AG10803 (cell line): ENCODE measurements at regions not wholly inside any gene's neighbourhood (a gene's known extent, or its start where the extent isn't known, plus 50 kb on each side); places are given as distances from the start of the nearest gene placed in this dataset.

ENCODE experiments used
- DNase-seq: peaks from one replicate; pipeline ENCODE4 v3.0.0; 2010; ENCODE audit warnings: low read depth
- H3K4me3 ChIP-seq: 2 replicates; pipeline ENCODE4 v1.5.1; 2011; ENCODE audit warnings: mild to moderate bottlenecking, low read length, control low read depth
- CTCF ChIP-seq: conservative IDR thresholded peaks from 2 replicates; pipeline ENCODE4 v1.5.1; 2011; ENCODE audit warnings: mild to moderate bottlenecking, low read length, control low read depth, inconsistent platforms

- no peak for DNase-seq
- H3K4me3 ChIP-seq, result no peak overlapping the region
- TF ChIP-seq CTCF, result no peak
These were observed 297.3 kb downstream of the INSC start for GRCh38 chr11:15412054-15412453.

- TF ChIP-seq CTCF, result no peak
- no peak for DNase-seq
- no peak overlapping the region for H3K4me3 ChIP-seq
These were observed 304.2 kb downstream of the INSC start for GRCh38 chr11:15418921-15419320.

GRCh38 chr11:15419696-15420095, 305.0 kb downstream of the INSC start:
- DNase-seq, result no peak
- no peak for TF ChIP-seq CTCF
- H3K4me3 ChIP-seq, result no peak overlapping the region

- TF ChIP-seq CTCF, result no peak
- no peak overlapping the region for H3K4me3 ChIP-seq
- no peak for DNase-seq
These were observed 315.7 kb downstream of the INSC start for GRCh38 chr11:15430381-15430780.

- DNase-seq, result no peak
- no peak for TF ChIP-seq CTCF
- no peak overlapping the region for H3K4me3 ChIP-seq
These were observed 319.8 kb downstream of the INSC start for GRCh38 chr11:15434529-15434928.

GRCh38 chr11:15446315-15446714, 331.6 kb downstream of the INSC start:
- no peak for TF ChIP-seq CTCF
- DNase-seq, result no peak
- H3K4me3 ChIP-seq, result no peak overlapping the region

DNA sequence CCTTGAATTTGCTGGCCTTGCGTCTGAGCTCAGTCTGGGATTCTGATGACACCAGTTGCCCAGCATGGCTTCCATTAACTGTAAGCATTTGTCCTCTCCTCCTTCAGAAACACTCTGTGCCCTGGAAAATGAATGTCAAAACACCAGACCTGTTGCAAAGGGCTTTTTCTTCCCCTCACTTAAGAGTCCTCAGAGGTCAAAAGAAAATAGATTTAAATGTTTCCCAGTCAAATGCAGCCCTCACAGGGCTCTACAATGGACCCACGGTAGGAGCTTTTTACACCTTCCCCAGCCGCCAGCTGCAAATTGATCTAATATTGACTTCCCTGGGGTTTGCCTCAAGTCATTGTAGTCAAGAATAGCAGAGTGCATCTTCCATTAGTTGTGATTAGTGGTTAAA, 332.2 kb downstream of the INSC start:
- no peak for TF ChIP-seq CTCF
- DNase-seq, result no peak
- no peak overlapping the region for H3K4me3 ChIP-seq
